G401.6 (cell line): ENCODE measurements at regions not wholly inside any gene's neighbourhood (a gene's known extent, or its start where the extent isn't known, plus 50 kb on each side); places are given as distances from the start of the nearest gene placed in this dataset.
"Not testable (repeated sequence)": the region's sequence is repeated elsewhere in the genome, so short reads cannot be mapped to it uniquely, and the experiment has no call there.

Experiments used
- FAIRE-seq: peaks from 2 replicates; lab custom pipeline; 2012; peaks lifted over from hg19 to GRCh38; lab: Jason Lieb, UNC

GRCh38 chr5:26390608-26391007 lies 647.8 kb downstream of the CDH9 start:
- no peak for FAIRE-seq

DNA sequence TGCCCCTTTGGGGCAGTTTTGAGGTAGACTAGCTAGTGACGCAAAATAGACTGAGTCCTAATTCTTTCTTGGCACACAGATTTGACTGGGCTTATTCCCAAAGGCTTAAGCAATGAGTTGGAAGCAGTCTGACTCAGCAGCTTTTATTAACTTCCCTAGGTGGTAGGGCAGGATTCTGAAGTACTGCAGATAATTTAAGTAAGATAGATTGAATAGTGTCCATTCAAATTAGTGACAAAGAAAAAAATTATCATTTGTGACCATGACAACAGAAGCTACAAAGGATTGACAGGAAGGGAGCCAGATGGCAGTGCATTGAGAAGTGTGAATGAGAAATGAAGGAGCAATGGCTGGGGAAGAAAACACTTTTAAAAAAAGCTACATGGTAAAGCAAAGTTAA lies 649.4 kb downstream of the CDH9 start:
- no peak for FAIRE-seq

DNA sequence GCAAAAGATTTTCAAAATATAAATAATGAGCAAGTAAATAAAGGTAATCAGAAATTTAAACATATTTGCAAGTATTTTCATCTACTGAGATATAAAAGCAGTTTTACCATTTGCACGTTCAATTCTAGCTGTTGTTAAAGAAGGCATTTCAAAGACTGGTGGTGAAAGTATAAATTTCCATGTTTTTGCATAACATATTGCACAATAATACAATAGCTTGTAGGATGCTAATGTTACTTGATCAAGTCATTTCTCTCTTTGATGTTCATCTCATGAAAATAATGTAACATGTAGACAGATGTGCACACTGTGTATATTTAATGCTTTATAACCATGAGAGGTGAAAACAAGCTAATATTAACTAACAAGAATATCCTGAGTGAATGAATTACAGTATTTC lies 651.9 kb downstream of the CDH9 start:
- no peak for FAIRE-seq

DNA sequence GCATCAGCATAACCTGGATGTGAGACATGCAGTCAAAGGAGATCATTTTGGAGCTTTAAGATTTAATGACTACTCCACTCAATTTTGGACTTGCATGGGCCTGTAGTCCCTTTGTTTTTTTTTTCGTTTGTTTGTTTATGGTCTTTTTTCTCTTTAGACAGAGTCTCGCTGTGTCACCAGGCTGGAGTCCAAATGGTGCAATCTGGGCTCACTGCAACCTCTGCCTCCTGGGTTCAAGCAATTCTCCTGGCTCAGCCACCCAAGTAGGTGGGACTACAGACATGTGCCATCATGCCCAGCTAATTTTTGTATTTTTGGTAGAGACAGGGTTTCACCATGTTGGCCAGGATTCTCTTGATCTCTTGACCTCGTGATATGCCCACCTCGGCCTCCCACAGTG lies 673.8 kb downstream of the CDH9 start:
- not testable (repeated sequence) for FAIRE-seq

DNA sequence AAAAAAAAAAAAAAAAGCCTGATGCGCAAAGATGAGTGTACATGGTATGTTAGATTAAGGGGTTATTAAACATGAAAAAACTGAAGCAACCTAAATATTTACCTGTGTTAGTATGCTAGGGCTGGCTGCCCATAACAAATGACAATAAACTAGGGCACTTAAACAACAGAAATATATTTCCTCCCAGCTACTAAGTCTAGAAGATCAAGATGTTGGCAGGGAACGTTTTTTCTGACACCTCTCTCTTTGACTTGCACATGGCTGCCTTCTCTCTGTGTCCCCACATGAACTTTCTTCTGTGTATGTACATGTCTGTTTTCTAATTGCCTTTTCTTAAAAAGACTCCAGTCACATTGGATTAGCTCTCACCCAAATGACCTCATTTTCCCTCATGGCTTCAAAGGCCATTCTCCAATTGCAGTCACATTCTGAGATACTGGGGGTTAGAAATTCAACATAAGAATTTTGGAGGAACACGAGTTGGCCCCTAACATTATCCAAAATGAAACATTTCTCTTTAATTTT lies 694.5 kb downstream of the CDH9 start:
- no peak for FAIRE-seq

GRCh38 chr5:26339576-26339975 lies 698.8 kb downstream of the CDH9 start:
- FAIRE-seq = no peak

GRCh38 chr5:26329562-26330189 lies 708.7 kb downstream of the CDH9 start:
- FAIRE-seq = no peak

DNA sequence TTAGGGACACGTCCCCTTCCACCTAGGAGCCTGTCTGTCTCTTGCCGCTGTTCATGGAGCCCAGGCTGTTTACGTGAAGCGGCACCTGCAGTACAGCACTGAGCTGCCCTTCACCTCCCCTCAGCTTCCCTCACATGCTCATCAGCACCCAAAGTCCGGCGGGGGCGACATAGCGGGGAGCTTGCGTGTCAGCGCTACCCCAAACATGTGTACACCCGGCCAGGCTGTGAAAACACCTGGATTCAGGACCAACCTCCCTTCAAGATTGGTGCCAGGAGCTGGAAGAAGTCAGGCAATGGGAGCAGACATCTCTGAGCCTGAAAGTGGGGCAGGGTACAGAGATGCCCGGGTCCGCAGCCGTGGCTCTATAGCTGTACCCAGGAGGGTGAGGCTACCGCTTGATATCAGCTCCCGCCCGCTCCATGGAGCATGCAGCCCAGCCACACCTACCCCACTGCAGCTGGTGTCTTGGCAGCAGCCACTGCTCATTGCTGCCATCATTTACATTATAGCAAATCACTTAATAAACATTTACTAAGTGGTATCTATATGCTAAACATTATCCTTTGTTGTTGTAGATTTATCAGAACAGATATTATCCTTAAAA lies 712.1 kb downstream of the CDH9 start:
- no peak for FAIRE-seq

GRCh38 chr5:26325432-26325831 lies 713.0 kb downstream of the CDH9 start:
- FAIRE-seq = not testable (repeated sequence)

DNA sequence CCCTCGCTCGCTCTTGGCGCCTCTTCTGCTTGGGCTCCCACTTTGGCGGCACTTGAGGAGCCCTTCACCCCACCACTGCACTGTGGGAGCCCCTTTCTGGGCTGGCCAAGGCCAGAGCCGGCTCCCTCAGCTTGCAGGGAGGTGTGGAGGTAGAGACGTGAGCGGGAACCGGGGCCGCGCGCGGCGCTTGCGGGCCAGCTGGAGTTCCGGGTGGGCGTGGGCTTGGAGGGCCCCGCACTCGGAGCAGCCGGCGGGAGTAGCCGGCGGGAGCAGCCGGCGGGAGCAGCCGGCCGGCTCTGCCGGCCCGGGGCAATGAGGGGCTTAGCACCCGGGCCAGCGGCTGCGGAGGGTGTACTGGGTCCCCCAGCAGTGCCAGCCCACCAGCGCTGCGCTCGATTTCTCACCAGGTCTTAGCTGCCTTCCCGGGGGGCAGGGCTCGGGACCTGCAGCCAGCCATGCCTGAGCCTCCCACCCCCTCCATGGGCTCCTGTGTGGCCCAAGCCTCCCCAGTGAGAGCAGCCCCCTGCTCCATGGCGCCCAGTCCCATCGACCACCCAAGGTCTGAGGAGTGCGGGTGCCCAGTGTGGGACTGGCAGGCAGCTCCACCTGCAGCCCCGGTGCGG lies 714.0 kb downstream of the CDH9 start:
- FAIRE-seq = not testable (repeated sequence)

GRCh38 chr5:26323794-26324193 lies 714.6 kb downstream of the CDH9 start:
- no peak for FAIRE-seq

DNA sequence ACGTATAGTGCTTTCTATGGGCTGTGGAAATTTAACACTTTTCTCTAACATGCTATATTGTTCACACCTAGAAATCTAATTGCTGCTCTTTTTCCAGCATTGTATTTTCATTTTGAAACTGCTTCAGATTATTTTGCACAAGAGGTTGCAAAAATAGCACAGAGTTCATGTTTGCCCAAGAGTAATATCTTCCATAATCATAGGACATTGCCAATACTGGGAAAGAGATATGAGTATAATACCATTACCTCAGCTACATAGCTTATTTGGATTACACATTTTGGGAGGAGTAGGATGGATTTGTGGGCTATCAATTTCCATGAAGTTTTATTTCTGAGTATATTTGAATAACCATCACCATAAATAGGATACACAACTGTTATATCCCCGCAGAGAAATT lies 717.1 kb downstream of the CDH9 start:
- no peak for FAIRE-seq

DNA sequence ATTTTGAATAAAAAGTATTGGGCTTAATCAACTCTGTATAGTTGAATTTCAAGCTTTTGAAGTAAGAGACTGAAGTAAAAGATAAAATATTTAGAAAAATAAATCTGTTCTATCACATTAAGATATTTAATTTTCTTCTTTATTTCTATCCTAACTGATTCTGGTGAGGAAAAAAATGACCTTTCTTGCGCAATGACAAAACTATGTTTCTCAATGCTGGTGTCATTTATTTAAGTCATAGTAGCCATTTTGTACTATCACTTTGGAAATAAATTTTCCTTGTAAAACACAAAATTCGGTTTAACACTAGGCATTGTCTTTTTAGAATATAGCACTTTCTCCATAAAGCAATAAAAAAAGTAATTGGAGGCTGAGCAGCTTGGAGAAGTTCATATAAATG lies 728.0 kb downstream of the CDH9 start:
- FAIRE-seq = no peak

DNA sequence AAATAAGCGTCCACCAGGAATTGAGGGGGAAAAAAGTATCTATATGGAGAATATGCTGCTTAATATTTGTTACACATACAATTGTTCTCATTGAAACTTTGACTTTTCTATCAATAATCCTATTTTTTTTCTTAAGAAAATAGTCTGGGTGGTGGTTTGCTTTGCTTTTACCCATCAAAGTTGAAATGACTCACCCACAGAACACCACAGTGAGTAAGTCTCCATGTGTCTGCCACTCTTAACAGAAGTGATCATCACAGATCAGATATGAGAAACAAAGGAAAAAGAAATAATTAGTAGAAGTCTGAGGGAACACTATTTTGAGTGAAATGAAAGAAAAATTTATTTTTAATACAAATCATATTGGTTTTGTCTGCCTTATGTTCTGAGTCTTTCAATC lies 742.8 kb downstream of the CDH9 start:
- FAIRE-seq = no peak

DNA sequence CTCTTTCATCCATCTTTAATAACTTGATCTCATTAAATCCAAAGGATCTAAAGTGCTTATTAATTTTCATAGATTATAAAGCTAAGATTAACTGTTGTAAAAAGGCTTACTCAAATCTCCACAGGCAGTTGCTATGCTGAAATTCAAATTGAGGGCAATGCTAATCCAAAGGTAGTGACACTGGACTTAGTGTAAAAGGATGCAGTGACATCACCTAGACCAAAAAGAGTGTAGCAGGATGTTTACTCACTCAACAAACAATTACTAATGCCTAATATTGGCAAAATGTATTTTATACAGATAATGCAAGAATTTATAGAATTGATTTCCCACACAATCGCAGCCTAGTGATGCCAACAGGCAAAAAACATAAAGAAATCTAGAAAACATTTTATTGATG lies 756.2 kb downstream of the CDH9 start:
- FAIRE-seq = no peak

GRCh38 chr5:26278078-26278477 lies 760.3 kb downstream of the CDH9 start:
- FAIRE-seq = no peak

DNA sequence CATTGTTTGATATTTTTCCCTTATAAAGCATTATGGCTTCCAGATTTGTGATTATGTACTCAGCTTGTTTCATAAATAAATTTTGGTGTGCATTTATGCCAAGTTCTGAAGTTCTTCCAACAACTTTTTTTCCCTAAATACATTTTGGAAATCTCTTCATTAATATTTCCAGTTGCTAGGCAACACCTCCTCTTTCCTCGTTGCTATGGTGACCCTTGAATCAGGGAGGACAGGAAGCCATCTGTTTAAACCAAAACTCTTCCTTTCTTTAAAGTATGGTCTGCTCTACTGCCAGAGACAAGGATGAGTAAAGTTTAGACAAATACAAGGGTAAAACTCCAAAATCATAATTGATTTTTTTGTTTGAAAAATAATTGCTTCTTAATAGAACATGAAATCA lies 779.3 kb downstream of the CDH9 start:
- no peak for FAIRE-seq

GRCh38 chr5:26245321-26245720 lies 793.1 kb downstream of the CDH9 start:
- FAIRE-seq = no peak

GRCh38 chr5:26239588-26239987 lies 798.8 kb downstream of the CDH9 start:
- no peak for FAIRE-seq

DNA sequence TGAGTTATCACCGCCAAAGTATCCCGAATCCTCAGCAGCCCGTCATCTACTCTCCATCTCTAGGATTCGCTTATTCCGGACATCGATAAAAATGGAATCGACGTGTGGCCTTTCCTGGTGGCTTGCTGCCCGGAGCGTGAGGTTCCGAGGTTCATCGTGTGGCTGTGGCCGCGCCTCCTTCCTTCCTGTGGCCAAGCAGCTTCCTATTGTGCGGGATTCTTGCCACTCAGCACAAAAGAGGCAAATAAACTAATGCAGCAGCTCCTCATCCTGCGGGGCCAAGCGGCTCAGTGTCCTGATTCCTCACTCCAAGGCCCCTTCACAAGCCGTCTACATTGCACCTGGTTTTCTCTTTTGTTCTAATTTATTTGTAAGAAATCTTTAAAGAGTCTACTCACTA lies 800.9 kb downstream of the CDH9 start:
- FAIRE-seq = no peak

- no peak for FAIRE-seq
Observed at GRCh38 chr5:26236936-26237335, 801.5 kb downstream of the CDH9 start.

- FAIRE-seq = no peak
Observed at GRCh38 chr5:26232706-26233105, 805.7 kb downstream of the CDH9 start.

DNA sequence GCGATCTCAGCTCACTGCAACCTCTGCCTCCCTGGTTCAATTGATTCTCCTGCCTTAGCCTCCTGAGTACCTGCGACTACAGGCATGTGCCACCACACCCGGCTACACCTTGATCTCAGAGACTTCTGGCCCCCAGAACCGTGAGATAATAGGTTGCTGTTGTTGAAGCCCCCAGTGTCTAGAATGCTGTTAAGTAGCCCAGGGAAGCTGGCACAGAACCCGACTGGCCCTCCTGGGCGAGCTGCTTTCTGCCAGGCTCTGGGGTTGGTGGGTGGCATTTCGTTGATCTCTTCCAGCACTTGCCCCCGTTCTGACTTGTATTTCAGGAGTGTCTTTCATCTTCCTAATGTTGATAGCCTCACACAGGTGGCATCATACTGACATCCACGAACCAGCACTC lies 807.1 kb downstream of the CDH9 start:
- FAIRE-seq = no peak

- no peak for FAIRE-seq
Observed at GRCh38 chr5:26229848-26230247, 808.5 kb downstream of the CDH9 start.
